NCI-H2227 treated with DMSO at 0.1 percent for 48 hours (cell line): ENCODE measurements at regions not wholly inside any gene's neighbourhood (a gene's known extent, or its start where the extent isn't known, plus 50 kb on each side); places are given as distances from the start of the nearest gene placed in this dataset.
A peak's percentile ranks its signal among the peaks of the same experiment; 100 is the strongest.

Source experiments
- DNase-seq: peaks from one replicate; lab custom pipeline; 2025; lab: John Stamatoyannopoulos, UW

DNA sequence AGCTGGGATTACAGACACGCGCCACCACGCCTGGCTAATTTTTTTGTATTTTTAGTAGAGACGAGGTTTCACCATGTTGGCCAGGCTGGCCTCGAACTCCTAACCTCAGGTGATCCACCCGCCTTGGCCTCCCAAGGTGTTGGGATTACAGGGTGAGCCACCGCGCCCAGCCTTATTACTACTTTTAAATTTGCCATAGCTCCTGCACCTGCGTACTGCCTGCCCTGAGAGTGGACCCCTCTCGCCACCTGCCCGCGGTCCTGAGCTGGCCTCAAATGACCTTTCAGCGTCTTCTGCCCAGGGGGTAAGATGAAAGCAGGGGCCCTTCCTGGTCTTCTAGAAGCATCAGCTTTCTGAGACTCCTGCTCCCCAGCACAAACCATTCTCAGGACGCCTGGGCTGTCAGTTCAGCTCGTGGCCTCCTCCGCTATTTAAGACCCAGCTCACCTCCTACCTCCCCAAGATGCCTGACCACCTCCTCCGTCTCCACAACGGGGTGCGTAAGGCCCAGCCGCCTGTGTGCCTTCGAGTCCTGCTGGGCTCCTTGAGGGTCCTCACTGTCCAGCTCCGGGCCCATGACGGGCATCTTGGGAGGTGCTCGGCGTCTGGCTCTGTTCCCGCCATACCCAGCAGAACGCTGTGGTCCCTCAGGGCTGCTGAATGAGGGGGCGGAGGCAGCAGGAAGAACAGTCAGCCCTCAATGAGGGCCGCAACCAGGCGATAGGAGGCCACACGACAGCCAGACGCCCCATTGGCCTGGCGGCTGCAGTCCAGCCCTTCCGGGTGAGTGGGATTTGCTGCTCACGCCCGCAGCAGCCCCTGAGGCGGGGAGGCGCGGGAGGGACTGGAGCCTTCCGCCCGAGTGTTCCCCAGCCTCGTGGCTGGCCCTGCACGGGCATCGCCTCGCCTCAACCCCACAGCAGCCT is 266.6 kb downstream of the TFCP2L1 start:
- DNase-seq: no peak

DNA sequence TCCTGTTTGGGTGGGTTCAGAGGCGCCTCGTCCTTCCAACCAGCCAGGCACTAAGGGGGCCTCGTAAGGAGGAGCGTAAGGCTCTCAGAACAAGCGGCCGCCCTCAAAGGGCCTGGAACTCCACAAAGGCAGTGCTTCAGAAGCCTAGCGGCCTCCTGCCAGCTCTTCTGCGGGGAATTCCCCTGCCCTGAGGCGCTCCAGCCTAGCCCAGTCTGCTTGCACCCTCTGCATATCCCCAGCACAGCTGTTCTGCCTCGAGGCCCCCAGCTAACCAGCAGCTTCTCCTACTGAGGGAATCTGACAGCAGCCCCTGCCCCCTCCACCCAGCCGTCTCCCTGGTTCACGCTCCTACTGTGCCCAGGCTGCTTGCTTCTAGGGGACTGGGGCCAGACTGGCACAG is 265.9 kb downstream of the TFCP2L1 start:
- no peak for DNase-seq

DNA sequence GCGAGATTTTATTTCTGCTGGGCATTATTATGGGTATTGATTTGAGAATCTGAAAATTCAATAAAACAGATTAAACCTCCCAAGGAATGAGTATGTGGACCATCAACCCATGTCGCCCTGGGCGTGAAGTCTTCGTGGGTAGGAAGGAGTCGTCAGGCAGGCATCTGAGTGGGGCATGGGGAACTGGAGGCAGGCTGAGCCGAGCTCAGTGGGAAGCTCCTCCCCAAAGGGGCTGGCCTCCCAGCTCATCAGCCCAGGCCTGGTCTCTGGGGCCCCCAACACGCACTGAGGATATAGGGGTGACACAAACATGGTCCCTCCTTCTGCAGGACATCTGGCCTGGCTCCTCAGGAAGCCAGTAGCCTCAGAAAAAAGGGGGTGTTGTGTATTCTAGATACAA is 265.2 kb downstream of the TFCP2L1 start:
- DNase-seq: no peak

DNA sequence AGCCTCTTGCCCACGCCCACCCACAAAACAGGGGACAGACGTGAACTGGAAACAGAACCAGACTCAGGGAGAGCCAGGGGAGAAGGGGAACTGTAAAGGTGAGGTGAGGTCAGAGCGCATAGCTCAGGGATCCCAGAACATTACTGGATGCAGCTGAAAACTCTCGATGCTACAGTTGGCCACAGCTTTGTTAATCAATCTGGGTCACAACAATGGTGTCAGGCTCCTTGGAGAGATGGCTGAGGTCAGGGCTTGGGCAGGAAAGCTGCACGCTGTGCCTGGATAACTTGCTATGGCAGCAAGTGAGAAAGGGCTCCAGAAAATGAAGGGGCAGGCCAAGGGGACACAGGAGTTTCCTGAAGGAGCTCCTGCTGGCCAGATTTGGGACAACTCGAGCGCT is 263.3 kb downstream of the TFCP2L1 start:
- no peak for DNase-seq

DNA sequence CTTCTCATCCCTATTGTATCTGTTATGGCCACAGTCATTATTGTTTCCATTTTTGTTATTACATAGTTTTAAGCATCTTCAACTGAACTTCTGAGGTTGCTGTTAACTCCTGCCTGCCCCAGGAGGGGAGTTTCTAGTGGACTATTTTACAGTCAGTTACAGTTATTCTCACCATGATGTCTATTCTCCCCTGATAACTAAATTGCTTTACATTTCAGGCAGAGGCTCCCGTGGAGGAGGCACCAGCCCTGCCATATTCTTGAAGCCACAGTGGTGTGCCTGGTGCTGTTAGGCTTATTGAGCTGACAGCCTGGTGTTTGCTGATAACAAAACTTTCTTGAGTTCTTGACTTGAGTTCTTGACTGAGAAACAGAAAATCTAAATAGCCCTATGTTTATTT is 256.4 kb downstream of the TFCP2L1 start:
- no peak for DNase-seq

DNA sequence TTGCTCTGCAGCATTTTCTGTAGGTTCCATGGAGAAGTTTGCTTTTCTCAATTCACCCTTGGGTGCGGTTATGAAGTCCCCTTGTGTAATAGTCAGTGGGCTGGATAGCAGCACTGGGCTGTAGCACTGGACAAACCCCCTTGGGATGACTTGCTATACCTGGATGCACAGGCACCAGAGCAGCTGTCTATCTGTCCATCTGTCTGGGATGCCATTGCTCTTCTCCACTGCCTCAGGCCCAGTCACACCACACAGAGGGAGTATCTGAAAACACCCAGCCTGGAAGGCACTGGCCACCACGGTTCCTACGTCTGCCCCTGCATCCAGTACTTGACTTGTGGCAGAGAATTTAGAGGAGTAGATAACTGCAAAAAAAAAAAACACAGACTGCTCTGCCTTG is 254.5 kb downstream of the TFCP2L1 start:
- no peak for DNase-seq

DNA sequence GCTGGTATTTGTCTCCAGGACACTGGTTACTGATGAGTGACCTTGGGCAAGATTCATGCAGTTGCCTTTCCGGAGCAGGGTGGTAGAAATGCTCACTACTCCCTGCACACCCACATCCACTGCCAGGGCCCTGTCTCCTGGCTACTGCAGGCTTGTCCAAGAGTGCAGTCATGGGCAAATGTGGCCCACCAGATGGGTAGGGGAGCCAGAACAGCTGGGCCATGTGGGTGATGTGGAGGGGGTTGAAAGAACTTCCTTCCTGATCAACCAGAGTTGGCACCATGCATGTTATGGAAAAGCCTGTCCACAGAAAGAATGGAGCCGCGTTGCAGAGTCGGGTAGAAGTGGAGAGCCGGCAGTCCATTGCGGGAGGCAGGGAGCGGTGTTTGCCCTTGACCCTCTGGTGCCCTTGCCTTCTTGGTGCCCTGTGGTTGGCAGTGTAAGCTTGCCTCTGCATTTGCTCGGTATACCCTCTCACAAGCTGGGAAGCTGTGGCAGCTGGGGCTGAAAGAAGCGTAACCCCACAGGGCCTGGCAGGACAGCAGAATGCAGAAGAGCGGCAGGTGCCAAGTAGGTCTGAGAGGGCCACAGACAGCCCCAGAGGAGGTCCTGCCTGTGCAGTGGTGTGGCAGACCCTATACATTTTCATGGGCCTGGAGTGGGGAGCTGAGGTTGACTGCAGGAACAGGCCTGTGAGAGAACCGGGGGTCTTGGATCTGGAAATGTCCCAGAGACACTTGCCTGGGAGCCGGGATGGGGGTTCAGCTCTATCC is 253.2 kb downstream of the TFCP2L1 start:
- no peak for DNase-seq

DNA sequence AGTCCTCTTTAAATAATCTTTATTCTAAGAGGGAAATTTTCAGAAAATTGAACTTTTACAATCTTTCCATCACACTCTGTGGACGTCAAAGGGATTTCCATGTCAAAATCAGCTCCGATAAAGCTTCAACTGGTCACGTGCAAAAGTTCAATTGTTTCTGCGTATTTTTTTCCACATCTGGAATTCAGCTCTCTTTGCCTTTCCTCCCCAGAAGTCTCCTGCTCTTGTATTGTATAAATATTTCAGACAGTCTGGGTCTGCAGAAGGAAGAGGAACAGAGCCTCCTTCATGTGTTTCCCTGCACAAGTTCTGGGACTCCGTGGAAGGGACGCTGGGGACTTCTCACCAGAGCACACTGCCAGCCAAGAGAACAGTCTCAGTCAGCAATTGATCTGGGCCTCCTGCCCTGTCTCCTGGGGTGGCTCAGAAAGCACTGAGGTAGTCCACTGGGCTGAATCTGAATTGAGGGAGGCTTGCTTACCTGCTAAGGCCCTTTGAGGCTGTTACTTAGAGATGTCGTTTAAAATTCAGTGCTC is 251.5 kb downstream of the TFCP2L1 start:
- no peak for DNase-seq

DNA sequence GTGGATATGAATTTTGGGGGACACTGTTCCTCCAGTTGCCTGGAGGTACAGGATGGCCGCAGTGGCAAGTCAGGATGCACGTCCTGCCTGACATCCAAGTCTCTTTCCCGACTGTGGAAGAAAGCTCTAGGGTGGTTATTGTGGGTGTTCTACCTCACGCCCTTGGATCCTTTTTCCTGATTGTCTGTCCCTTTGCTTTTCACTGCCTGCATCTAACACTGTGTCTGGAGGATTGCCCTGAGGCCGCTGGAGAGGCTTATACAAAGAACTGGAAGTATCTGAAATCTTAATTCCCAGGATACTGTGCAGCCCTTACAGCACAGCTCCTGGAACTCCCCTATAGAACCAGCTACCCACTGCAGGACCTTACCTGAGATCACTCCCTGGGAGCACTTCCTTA is 250.5 kb downstream of the TFCP2L1 start:
- DNase-seq: no peak

DNA sequence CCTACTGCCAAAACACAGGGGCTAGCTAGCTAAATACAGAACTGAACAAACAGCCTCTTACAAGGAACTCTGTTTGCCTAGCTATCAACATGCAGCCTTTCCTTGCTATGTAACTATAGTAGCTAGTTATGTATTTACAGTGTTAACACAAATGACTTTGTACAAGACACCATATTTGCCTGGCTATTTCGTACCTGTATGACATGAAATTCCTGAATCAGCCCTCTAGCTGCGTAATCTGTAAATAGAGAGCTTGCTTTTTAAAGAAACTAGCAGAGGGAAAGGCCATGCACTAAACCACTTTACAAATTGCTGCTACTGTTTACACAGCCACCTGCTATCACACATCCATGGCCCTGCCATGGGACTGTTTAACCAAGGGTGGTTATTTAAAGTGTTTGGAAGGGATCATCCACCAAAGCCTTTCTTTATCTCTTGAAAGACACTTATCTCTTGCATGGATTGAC is 248.7 kb downstream of the TFCP2L1 start:
- peak; percentile 67 for DNase-seq

DNA sequence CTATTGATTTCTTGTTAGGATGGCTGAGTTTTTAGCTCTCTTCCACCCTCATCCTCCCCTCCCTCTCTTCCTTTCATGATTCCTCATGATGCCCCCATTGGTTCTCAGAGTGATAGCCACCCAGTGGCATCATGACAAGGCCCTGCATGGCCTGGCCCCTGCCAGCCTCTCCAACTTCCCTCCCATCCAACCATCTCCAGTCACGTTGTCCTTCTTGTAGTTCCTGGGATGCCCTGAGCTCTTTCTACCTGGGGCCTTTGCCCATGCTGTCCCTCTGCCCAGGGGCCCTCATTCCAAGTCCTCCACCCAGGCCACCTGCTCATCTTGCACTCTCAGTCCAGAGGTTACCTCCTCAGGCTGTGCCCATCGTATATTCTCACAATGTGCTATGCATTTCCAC is 247.5 kb downstream of the TFCP2L1 start:
- no peak for DNase-seq

DNA sequence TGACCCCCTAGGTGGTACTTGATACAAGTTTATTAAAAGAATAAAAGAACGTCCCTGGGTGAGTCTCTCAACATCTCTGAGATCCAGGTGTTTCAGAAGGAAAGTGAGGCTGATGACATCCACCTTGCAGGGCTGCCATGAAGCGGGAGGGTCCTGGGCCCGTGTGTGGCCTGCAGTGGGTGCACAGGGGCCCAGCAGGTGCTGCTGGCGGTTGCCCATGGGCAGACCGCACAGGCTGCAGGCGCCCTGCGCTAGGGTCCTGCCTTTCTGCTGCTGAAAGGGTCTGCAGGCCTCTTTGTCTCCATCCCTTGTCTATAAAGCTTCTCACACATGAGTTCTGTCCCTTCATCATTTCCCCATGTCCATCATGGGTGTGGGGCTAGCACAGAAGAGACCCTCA is 247.0 kb downstream of the TFCP2L1 start:
- DNase-seq: no peak

DNA sequence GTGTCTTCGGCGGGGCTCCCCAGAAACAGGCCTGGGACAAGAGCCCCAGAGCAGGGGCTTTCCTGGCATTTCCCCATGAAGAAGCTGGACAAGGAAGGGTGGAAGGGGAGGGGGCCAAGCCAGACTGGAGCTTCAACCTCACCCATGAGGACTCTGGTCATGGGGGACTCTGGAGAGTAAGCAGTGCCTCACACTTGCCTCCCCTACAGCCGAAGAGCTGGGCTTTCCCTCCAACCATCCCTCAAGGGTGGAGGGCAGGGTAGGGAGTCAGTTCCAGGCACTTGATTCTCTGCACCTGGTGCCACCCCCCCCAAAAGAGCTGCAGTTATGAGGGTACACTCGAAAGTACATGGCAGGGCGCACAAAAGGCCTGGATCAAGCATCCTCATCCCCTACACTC is 246.6 kb downstream of the TFCP2L1 start:
- DNase-seq: no peak

DNA sequence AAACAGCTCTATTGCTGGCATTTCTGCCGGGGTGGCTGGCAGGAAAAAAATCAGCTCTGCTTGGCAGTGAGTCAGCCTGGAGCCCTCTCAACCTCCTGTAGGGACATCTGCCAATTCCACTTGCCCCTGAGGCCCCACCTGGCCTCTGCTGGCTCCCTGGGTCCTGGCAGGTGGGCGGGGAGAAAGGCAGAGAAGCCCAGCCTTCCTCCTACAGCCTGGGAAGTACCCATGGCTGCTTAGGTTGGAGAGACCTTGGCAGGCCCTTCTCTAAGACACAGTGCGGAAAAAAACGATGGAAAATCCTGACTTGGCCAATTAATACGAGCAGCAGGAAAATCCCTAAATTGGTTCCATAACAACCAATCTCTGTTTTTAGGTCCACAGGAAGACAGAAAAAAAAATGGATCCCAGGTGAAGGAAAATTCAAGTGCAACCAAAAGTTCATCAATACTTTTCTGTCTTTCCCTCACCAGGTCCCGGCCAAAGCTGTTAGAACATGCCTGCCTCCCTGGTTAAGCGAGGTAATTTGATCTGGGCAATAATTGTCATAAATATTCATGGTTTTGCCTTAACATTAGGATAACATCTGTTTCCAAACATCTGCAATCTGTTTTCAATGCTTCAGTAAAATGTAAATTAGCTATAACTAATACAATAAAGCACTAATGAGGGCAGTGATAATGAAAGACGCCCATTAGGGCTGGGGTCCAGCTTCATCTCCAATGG is 245.9 kb downstream of the TFCP2L1 start:
- DNase-seq: no peak

DNA sequence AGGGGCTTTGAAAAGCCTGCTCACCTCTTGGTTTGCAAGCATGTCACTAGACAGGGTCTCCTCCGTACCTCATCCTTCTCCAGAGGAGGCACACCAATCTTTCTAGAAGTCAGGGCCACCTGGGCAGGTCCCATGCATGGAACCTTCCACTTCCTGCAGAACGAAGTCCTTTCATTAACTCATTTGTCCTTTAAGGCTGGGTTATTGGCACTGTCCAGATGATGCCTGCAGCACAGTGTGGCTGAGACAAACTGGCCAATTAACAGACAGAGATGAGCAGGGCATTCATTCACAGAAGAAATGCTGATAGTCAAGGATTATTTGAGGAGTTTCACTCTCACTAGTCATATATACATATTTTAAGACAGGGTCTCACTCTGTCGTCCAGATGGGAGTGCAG is 245.3 kb downstream of the TFCP2L1 start:
- no peak for DNase-seq

DNA sequence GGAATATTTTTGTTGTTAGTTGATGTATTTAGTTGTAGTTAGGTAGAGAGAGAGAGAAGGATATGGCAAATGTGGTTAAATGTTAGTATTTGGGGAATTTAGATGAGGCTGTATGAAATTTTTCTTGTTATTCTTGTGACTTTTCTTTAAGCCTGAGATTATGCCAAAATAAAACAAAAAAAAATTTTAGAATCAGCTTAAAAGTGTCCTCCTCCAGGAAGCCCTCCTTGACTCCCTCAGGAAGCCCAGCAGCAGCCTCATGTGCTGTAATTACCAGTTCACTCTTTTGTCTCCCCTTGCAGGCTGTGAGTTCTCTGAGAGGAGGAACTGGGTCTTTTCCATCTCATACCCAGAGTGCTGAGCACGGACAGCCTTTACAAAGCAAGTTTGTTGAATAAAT is 243.5 kb downstream of the TFCP2L1 start:
- no peak for DNase-seq

DNA sequence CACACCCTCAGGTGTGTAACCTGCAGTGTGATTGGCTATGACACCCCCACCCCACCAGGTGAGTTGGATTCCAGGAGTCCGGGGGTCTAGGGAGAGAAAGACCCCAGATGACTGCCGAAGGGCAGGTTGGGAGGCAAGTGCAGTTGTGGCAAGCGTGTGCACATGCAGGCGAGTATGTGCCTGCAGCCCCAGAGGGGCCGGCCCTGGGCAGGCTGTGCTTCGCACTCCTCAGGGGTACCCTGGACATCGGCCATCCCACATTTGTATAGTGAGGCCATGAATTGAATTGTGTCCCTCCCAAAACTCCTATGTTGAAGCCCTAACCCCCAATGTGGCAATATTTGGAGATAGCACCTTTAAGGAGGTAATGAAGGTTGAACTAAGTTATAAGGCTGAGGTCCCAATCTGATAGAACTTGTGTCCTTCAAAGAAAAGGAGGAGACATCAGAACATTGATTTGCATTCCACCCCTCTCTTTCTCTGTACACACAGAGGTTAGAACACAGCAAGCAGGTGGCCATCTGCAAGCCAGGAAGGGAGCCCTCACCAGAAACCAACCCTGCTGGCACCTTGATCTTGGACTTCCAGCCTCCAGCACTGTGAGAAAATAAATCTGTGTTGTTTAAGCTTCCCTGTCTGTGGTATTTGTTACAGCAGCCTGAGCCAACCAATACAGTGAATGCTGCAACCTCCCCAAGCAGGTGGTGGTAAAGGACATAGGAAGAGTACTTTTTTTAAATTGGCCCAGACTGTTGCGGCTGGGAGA is 241.8 kb downstream of the TFCP2L1 start:
- no peak for DNase-seq

DNA sequence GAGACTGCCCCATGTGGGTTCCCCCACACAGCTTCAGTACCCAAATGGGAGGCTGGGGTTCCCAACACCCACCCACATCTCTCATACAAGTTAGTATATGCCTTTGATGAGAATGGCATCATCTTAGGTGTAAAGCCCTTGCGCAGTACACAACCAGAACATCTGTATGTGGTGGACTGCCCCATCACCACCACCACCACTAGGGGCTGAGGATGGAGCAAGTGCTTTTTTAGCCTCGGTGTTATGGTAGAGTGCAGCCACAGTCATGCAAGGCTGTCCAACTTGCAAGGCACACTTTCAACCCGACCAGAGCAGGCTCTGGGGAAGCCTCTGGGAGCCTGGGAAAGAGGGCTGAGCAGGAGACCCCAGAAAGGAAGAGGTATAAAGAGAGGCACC is 241.2 kb downstream of the TFCP2L1 start:
- DNase-seq: no peak

DNA sequence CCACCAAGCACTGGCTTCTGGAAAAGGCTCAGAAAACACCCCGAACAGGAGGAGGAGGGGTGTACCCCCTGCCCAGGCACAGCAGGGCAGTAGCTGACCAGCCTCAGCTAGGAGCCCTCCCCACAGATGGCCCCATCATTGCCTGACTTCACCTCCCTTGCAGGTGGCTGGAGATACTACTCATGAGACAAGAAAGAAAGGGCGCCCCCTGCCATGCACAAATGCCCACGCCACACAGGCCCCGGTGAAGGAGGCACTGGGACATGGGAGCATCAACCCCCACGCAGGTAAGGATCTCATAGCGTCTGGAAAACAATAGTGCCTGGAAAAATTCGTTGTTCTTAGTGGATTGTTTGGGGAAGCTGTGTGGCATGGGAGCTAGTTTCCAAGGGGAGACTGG is 240.6 kb downstream of the TFCP2L1 start:
- no peak for DNase-seq

DNA sequence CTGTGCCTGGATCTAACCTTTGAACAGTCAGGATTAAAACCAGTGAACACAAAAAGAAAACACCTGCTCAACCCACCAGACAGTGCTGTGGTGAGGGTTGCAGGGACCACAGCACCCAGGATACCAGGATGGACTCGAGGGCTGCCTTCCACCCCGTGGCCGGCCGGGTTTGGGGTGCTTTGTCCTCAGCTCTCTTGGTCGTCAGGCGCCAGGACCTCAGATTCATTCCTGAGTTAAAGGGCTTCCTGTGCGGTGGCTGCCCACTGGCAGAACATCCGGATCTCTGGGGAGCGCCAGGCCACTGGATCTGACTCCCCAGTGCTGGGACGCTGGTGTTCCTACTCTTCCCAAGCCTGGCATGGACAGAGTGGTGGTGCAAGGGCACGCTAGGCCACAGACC is 239.8 kb downstream of the TFCP2L1 start:
- no peak for DNase-seq

DNA sequence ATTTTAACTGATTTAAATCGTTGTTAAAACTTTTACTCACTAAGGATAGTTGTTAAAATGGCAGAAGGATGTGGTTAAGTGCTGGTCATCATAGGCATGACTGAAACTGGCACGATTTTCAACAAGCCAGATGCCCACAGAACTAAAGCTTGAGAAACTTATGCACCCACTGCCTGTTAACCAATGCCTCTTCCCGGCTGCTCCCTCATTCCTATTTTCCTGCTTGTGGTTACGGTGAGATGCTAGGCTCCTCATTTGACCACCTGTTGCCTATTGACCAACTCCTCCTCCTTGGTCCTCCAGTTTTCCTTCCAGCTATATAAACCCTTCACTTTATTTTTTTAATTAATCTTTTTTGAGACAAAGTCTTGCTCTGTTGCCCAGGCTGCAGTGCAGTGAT is 238.7 kb downstream of the TFCP2L1 start:
- DNase-seq: no peak

DNA sequence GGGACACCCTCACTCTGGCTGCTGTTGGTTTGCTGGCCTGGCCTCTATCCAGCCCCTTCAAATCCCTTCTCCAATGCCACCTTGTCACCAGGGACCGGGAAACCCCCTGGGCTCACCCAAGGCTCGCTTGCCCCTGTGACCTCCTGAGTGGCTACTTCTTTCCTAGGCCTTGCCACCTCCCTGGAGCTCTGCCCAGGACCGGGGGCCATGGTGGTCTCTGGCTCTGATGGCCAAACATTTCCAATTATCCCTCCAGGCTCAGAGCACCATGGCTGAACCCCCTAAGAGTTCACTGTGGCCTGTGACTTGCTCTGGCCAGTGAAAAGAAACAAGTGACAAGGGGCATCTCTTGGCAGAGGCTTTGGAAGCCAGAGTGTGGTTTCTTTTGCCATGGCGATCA is 237.6 kb downstream of the TFCP2L1 start:
- DNase-seq: no peak
